GM19395 (cell line): ENCODE measurements at regions not wholly inside any gene's neighbourhood (a gene's known extent, or its start where the extent isn't known, plus 50 kb on each side); places are given as distances from the start of the nearest gene placed in this dataset.
"Not testable (repeated sequence)": the region's sequence is repeated elsewhere in the genome, so short reads cannot be mapped to it uniquely, and the experiment has no call there.

Experiments used
- ATAC-seq: cut with Tn5 transposase; IDR thresholded peaks from one replicate; pipeline ENCODE4 v1.9.1; 2021; ENCODE audit warnings: mild to moderate bottlenecking, moderate library complexity; ENCODE audit not compliant: unreplicated experiment

GRCh38 chr18:79595876-79596374, 83.7 kb upstream of the CTDP1 start:
- ATAC-seq = no peak

- ATAC-seq = no peak
These were observed 83.0 kb upstream of the CTDP1 start for GRCh38 chr18:79596446-79597175.

- no peak for ATAC-seq
These were observed 82.3 kb upstream of the CTDP1 start for GRCh38 chr18:79597176-79597830.

GRCh38 chr18:79597831-79598632, 81.6 kb upstream of the CTDP1 start:
- no peak for ATAC-seq

- ATAC-seq = no peak
These were observed 80.9 kb upstream of the CTDP1 start for GRCh38 chr18:79598633-79599175.

GRCh38 chr18:79599441-79599931, 80.1 kb upstream of the CTDP1 start:
- no peak for ATAC-seq

- no peak for ATAC-seq
These were observed 79.5 kb upstream of the CTDP1 start for GRCh38 chr18:79600141-79600540.

GRCh38 chr18:79600596-79600995, 79.0 kb upstream of the CTDP1 start:
- no peak for ATAC-seq

GRCh38 chr18:79601234-79601633, 78.4 kb upstream of the CTDP1 start:
- ATAC-seq = no peak

- ATAC-seq = no peak
These were observed 76.0 kb upstream of the CTDP1 start for GRCh38 chr18:79603321-79604204.

GRCh38 chr18:79604205-79604912, 75.2 kb upstream of the CTDP1 start:
- ATAC-seq = no peak

- no peak for ATAC-seq
These were observed 74.4 kb upstream of the CTDP1 start for GRCh38 chr18:79604913-79605880.

GRCh38 chr18:79606071-79606470, 73.5 kb upstream of the CTDP1 start:
- ATAC-seq = not testable (repeated sequence)

GRCh38 chr18:79606621-79607331, 72.8 kb upstream of the CTDP1 start:
- no peak for ATAC-seq

- ATAC-seq = no peak
These were observed 72.1 kb upstream of the CTDP1 start for GRCh38 chr18:79607361-79607952.

- ATAC-seq = no peak
These were observed 71.5 kb upstream of the CTDP1 start for GRCh38 chr18:79608069-79608468.

- ATAC-seq = no peak
These were observed 71.1 kb upstream of the CTDP1 start for GRCh38 chr18:79608535-79608934.
